B cell (primary cell): ENCODE measurements at regions not wholly inside any gene's neighbourhood (a gene's known extent, or its start where the extent isn't known, plus 50 kb on each side); places are given as distances from the start of the nearest gene placed in this dataset.

Experiments
- EZH2 ChIP-seq: IDR thresholded peaks from 2 replicates; pipeline ENCODE4 v1.6.1; 2012; ENCODE audit warnings: borderline replicate concordance, low read depth, mild to moderate bottlenecking, moderate library complexity, low read length; ENCODE audit not compliant: insufficient read depth, poor library complexity, severe bottlenecking
- TF ChIP-seq, protein P1 (sequence below): fragments of 200-600 bp; IDR thresholded peaks from one replicate; pipeline ENCODE4 v1.8.0; 2022; ENCODE audit warnings: antibody characterized with exemption, mild to moderate bottlenecking

DNA sequence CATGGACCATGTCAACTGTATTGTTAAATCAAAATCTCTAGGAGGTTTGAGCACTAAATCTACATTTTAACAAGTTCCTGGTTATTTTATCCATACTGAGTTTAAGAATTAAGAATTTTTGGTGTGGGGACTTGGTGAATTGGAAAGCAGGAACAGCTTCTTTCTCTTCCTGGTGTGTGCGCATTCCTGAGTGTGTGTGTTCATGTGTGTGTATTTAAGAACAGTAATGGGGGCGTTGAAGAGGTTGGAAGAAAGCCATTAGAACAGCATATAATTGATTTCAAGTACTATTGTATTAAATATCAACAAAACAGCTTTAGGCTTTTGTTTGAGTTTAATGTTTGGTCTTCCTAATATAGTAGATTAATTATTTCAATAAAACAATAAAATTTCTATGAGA lies 801.3 kb upstream of the ID2 start:
- no peak for TF ChIP-seq EZH2
- TF ChIP-seq, protein P1, sequence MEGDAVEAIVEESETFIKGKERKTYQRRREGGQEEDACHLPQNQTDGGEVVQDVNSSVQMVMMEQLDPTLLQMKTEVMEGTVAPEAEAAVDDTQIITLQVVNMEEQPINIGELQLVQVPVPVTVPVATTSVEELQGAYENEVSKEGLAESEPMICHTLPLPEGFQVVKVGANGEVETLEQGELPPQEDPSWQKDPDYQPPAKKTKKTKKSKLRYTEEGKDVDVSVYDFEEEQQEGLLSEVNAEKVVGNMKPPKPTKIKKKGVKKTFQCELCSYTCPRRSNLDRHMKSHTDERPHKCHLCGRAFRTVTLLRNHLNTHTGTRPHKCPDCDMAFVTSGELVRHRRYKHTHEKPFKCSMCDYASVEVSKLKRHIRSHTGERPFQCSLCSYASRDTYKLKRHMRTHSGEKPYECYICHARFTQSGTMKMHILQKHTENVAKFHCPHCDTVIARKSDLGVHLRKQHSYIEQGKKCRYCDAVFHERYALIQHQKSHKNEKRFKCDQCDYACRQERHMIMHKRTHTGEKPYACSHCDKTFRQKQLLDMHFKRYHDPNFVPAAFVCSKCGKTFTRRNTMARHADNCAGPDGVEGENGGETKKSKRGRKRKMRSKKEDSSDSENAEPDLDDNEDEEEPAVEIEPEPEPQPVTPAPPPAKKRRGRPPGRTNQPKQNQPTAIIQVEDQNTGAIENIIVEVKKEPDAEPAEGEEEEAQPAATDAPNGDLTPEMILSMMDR: no peak
